Upper lobe of left lung (tissue), 6 donors: ENCODE measurements at regions not wholly inside any gene's neighbourhood (a gene's known extent, or its start where the extent isn't known, plus 50 kb on each side); places are given as distances from the start of the nearest gene placed in this dataset.

ENCODE experiments used
- ATAC-seq, 2 donors: fragments of 200-7000 bp; cut with Tn5 transposase; one replicate each; pipeline ENCODE4 v1.9.1; 2022; ENCODE audit warnings: mild to moderate bottlenecking in 2 of 2, moderate library complexity in 2 of 2; ENCODE audit not compliant: low FRiP score in 2 of 2
- DNase-seq, 2 donors: peaks; one replicate each; pipeline ENCODE4 v3.0.0-alpha.2; 2019 to 2020
- H3K27ac ChIP-seq, 4 donors: fragments of 200-600 bp; sonication (generic); one replicate each; pipeline ENCODE4 v1.5.1; 2016 to 2019
- H3K27me3 ChIP-seq, 4 donors: fragments of 200-600 bp; sonication (generic); one replicate each; pipeline ENCODE4 v1.5.1; 2017 to 2019
- H3K36me3 ChIP-seq, 4 donors: fragments of 200-600 bp; sonication (generic); one replicate each; pipeline ENCODE4 v1.5.1; 2016 to 2019
- H3K4me1 ChIP-seq, 4 donors: fragments of 200-600 bp; sonication (generic); one replicate each; pipeline ENCODE4 v1.5.1; 2018 to 2019
- H3K4me3 ChIP-seq, 4 donors: fragments of 200-600 bp; sonication (generic); one replicate each; pipeline ENCODE4 v1.5.1; 2017 to 2019; ENCODE audit warnings: mild to moderate bottlenecking in 2 of 4, moderate library complexity in 1 of 4
- H3K9me3 ChIP-seq, 4 donors: fragments of 200-600 bp; sonication (generic); one replicate each; pipeline ENCODE4 v1.5.1; 2018 to 2019
- CTCF ChIP-seq, 6 experiments: fragments of 450-650 bp in 4 of 6; fragments of 200-600 bp in 2 of 6; sonication (generic) in 2 of 6; IDR thresholded peaks; one replicate each; pipeline ENCODE4 v1.5.1; 2016 to 2019; ENCODE audit warnings: antibody characterized with exemption in 6 of 6
- EP300 ChIP-seq, 4 donors: sonication (generic); formaldehyde crosslinking; IDR thresholded peaks; one replicate each; pipeline ENCODE4 v1.5.1; 2017; ENCODE audit warnings: antibody characterized with exemption in 4 of 4, control low read depth in 2 of 4
- POLR2A ChIP-seq, 4 donors: fragments of 450-650 bp; IDR thresholded peaks; one replicate each; pipeline ENCODE4 v1.5.1; 2016 to 2017; ENCODE audit warnings: antibody characterized with exemption in 4 of 4, mild to moderate bottlenecking in 2 of 4
- POLR2AphosphoS5 ChIP-seq, 2 donors: sonication (generic); formaldehyde crosslinking; IDR thresholded peaks; one replicate each; pipeline ENCODE4 v1.5.1; 2017; ENCODE audit warnings: antibody characterized with exemption in 2 of 2
- WGBS, 2 donors: methylation state at CpG; one replicate each; pipeline ENCODE4 v1.1.5; 2017 to 2018; 5-methylcytosine and 5-hydroxymethylcytosine counted together
- donor health status: DM: no; HTN: no; CAD: no; lungs with moderate emphysema.
- donor health status: DM: no; HTN: yes; CAD: no; lungs with severe emphysema.

GRCh38 chrX:80207327-80207726, 192.8 kb downstream of the TBX22 start:
- Histone ChIP-seq H3K4me3 (no peak overlapping the region), H3K4me1 (no peaks in the 10 kb centered on the region), H3K27ac (no peak overlapping the region), H3K36me3 (no peaks in the 10 kb centered on the region), H3K27me3 (no peaks in the 10 kb centered on the region), H3K9me3 (no peaks in the 10 kb centered on the region)
- ATAC-seq: no peak
- WGBS, 2 donors: 92% methylated on average over 6 of the region's 6 CpGs; no CpG with 5 or more reads in 1 of the 2 donors
- TF ChIP-seq POLR2A (IDR thresholded peaks at IDR 0.05): no peak
- TF ChIP-seq CTCF (IDR thresholded peaks at IDR 0.05): no peak
- no peak for TF ChIP-seq EP300 (IDR thresholded peaks at IDR 0.05)
- no peak for TF ChIP-seq POLR2AphosphoS5 (IDR thresholded peaks at IDR 0.05)
- DNase-seq: no peak

- H3K36me3 ChIP-seq: no peaks in the 10 kb centered on the region
- DNase-seq (no peak), ATAC-seq (no peak)
- 64 to 73% methylated on average over 2 of the region's 2 CpGs for WGBS, 2 donors
- H3K4me3 ChIP-seq: no peak overlapping the region
- TF ChIP-seq POLR2A (IDR thresholded peaks at IDR 0.05): no peak
- TF ChIP-seq CTCF (IDR thresholded peaks at IDR 0.05): no peak
- TF ChIP-seq POLR2AphosphoS5 (IDR thresholded peaks at IDR 0.05): no peak
- TF ChIP-seq EP300 (IDR thresholded peaks at IDR 0.05): no peak
- H3K4me1 ChIP-seq: no peaks in the 10 kb centered on the region
- no peak overlapping the region for H3K27ac ChIP-seq
- H3K9me3 ChIP-seq: peaks cover 0 to 5% (median 0%) of the 10 kb centered on the region in 4 donors
- H3K27me3 ChIP-seq: no peaks in the 10 kb centered on the region
Measured at GRCh38 chrX:80216086-80216485, 201.5 kb downstream of the TBX22 start.

GRCh38 chrX:80223982-80224579, 196.2 kb upstream of the TENT5D start:
- no peaks in the 10 kb centered on the region for H3K27me3 ChIP-seq

GRCh38 chrX:80229626-80230025, 190.6 kb upstream of the TENT5D start:
- no peaks in the 10 kb centered on the region for H3K27me3 ChIP-seq
- DNase-seq: no peak
- H3K9me3 ChIP-seq: no peaks in the 10 kb centered on the region
- H3K4me3 ChIP-seq: no peak overlapping the region
- H3K27ac ChIP-seq: no peak overlapping the region
- no peaks in the 10 kb centered on the region for H3K36me3 ChIP-seq
- no peak for ATAC-seq
- no peaks in the 10 kb centered on the region for H3K4me1 ChIP-seq
- TF ChIP-seq CTCF (IDR thresholded peaks at IDR 0.05) (no peak), POLR2A (IDR thresholded peaks at IDR 0.05) (no peak), POLR2AphosphoS5 (IDR thresholded peaks at IDR 0.05) (no peak), EP300 (IDR thresholded peaks at IDR 0.05) (no peak)
- 66 to 80% methylated on average over 1 to 2 of the region's 2 CpGs for WGBS, 2 donors

More at GRCh38 chrX:80223982-80224579, 196.2 kb upstream of the TENT5D start:
- Histone ChIP-seq H3K36me3 (no peaks in the 10 kb centered on the region), H3K4me1 (no peaks in the 10 kb centered on the region), H3K27ac (no peak overlapping the region), H3K4me3 (no peak overlapping the region), H3K9me3 (no peaks in the 10 kb centered on the region)
- ATAC-seq: peak in 1 of 2 donors; percentile 53
- DNase-seq: no peak
- no peak for TF ChIP-seq EP300 (IDR thresholded peaks at IDR 0.05)
- TF ChIP-seq POLR2A (IDR thresholded peaks at IDR 0.05): no peak

GRCh38 chrX:80237072-80237471, 183.2 kb upstream of the TENT5D start:
- 64 to 75% methylated on average over 5 of the region's 5 CpGs for WGBS, 2 donors
- H3K4me3 ChIP-seq: no peak overlapping the region
- DNase-seq: no peak
- no peak overlapping the region for H3K27ac ChIP-seq
- no peaks in the 10 kb centered on the region for H3K4me1 ChIP-seq
- no peak for ATAC-seq
- H3K27me3 ChIP-seq: no peaks in the 10 kb centered on the region
- no peaks in the 10 kb centered on the region for H3K36me3 ChIP-seq
- H3K9me3 ChIP-seq: no peaks in the 10 kb centered on the region
- no peak for TF ChIP-seq POLR2A (IDR thresholded peaks at IDR 0.05)
- TF ChIP-seq CTCF (IDR thresholded peaks at IDR 0.05): no peak
- TF ChIP-seq POLR2AphosphoS5 (IDR thresholded peaks at IDR 0.05): no peak
